ENCODE measurements at regions not wholly inside any gene's neighbourhood (a gene's known extent, or its start where the extent isn't known, plus 50 kb on each side); places are given as distances from the start of the nearest gene placed in this dataset.

GRCh38 chr6:150651808-150652470, 52.3 kb downstream of the PLEKHG1 start:
- no peak for DNase-seq (ENCODE audit: low spot score in 2 of 2)
- no peaks in the 10 kb centered on the region for H3K36me3 Mint-ChIP-seq
- peak in 1 of 2 donors; percentile 16 for ATAC-seq
- H3K27ac Mint-ChIP-seq: no peak overlapping the region
- H3K9me3 Mint-ChIP-seq: no peaks in the 10 kb centered on the region

- DNase-seq (ENCODE audit: low spot score in 2 of 2) (no peak), ATAC-seq (peak; percentile 24 to 67)
- no peak overlapping the region for H3K27ac Mint-ChIP-seq
- H3K9me3 Mint-ChIP-seq: no peaks in the 10 kb centered on the region
- H3K36me3 Mint-ChIP-seq: no peaks in the 10 kb centered on the region
These were observed 53.3 kb downstream of the PLEKHG1 start for GRCh38 chr6:150652848-150653613.

- DNase-seq (ENCODE audit: low spot score in 2 of 2) (no peak), ATAC-seq (no peak)
- Mint-ChIP-seq H3K9me3 (no peaks in the 10 kb centered on the region), H3K36me3 (no peaks in the 10 kb centered on the region), H3K27ac (no peak overlapping the region)
These were observed 54.9 kb downstream of the PLEKHG1 start for GRCh38 chr6:150654608-150655007.

GRCh38 chr6:150656156-150656555, 56.5 kb downstream of the PLEKHG1 start:
- ATAC-seq: no peak

GRCh38 chr6:150658421-150658820, 58.7 kb downstream of the PLEKHG1 start:
- Mint-ChIP-seq H3K27ac (no peak overlapping the region), H3K36me3 (no peaks in the 10 kb centered on the region), H3K9me3 (no peaks in the 10 kb centered on the region)
- no peak for DNase-seq (ENCODE audit: low spot score in 2 of 2)
- ATAC-seq: no peak

More at GRCh38 chr6:150656156-150656555, 56.5 kb downstream of the PLEKHG1 start:
- Mint-ChIP-seq H3K27ac (no peak overlapping the region), H3K36me3 (no peaks in the 10 kb centered on the region), H3K9me3 (no peaks in the 10 kb centered on the region)
- DNase-seq (ENCODE audit: low spot score in 2 of 2): no peak

DNA sequence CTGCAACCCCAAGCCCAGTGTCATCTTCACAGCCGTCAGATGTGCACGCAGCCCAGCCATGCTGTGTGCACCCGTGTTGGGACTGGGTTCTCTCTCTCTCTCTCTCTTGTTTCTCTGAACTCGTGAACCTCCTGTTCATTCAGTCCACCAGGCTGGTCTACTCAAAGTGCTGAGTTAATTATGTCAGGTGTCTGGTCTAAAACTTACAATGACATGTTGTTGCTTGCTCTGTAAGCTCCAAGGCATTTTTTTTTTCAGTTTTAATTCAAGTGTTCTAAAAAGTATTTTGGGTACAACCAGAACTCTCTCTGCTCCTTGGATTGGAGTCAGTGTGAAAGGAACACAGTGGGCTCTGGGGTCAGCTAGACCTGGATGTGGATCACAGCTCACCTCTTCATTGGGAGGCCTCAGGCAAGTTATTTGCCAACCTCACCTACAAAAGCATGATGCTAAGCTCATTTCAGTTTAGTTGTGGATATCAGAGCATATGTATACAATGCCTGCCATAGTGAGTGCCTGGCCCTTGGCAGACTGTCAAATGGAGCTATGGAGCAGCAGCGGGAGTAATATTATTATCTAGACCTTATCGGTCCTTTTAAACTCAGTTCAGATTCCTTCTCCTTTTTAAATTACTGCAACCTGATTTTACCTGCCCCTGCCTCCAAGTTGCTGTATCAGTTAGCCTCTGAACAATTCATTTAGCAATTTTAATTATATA, 59.5 kb downstream of the PLEKHG1 start:
- ATAC-seq (no peak), DNase-seq (ENCODE audit: low spot score in 2 of 2) (no peak)
- Mint-ChIP-seq H3K9me3 (peaks cover 0 to 3% of the 10 kb centered on the region in 2 donors), H3K36me3 (peaks cover 0 to 5% of the 10 kb centered on the region in 2 donors), H3K27ac (no peak overlapping the region)

- H3K27ac Mint-ChIP-seq: no peak overlapping the region
- ATAC-seq: no peak
- H3K9me3 Mint-ChIP-seq: peaks cover 0 to 3% of the 10 kb centered on the region in 2 donors
- peaks cover 0 to 5% of the 10 kb centered on the region in 2 donors for H3K36me3 Mint-ChIP-seq
- DNase-seq (ENCODE audit: low spot score in 2 of 2): no peak
These were observed 61.7 kb downstream of the PLEKHG1 start for GRCh38 chr6:150661216-150662007.

DNA sequence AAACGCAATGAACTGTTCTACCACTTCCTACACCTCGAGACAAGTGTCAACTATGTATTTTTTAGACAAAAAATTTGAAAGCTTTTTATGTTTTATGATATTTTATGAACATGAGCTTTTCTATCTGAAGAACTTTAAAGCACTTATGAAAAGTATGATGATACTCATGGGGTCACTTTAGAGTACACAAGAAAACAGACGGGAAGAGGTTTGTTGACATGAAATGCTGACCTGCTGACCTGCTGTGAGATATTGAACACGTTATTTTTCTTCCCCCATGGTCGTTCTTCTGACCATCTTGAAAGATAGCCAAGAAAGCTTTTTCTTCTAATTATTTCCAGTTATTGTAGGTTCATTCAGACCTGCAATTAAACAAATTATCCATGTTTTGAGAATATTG, 63.1 kb downstream of the PLEKHG1 start:
- peaks cover 0 to 5% of the 10 kb centered on the region in 2 donors for H3K36me3 Mint-ChIP-seq
- no peak overlapping the region for H3K27ac Mint-ChIP-seq
- no peak for ATAC-seq
- no peak for DNase-seq (ENCODE audit: low spot score in 2 of 2)
- H3K9me3 Mint-ChIP-seq: peaks cover 0 to 3% of the 10 kb centered on the region in 2 donors

DNA sequence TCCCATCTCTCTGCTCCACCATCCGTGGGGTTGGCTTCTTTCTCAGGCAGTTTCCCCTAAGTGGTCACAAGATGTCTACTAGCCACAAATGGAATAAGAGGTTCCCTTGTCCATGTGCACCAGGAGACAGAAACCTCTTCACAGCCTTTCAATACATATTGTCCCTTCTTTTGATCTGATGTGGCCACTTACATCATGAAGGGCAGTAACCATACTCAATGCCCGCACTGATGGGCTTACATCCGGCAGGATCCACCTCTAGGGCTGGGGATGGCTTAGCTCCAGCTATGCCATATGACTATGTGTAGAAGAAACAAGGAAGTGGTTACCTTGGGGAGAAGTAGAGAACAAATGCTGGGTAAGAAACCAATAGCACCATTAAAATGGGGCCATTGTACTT, 64.4 kb downstream of the PLEKHG1 start:
- peaks cover 0 to 3% of the 10 kb centered on the region in 2 donors for H3K9me3 Mint-ChIP-seq
- peaks cover 0 to 5% of the 10 kb centered on the region in 2 donors for H3K36me3 Mint-ChIP-seq
- no peak overlapping the region for H3K27ac Mint-ChIP-seq
- no peak for ATAC-seq
- no peak for DNase-seq (ENCODE audit: low spot score in 2 of 2)

GRCh38 chr6:150666071-150666470, 66.4 kb downstream of the PLEKHG1 start:
- Mint-ChIP-seq H3K9me3 (peaks cover 0 to 3% of the 10 kb centered on the region in 2 donors), H3K36me3 (peaks cover 0 to 5% of the 10 kb centered on the region in 2 donors), H3K27ac (no peak overlapping the region)
- DNase-seq (ENCODE audit: low spot score in 2 of 2) (no peak), ATAC-seq (no peak)

DNA sequence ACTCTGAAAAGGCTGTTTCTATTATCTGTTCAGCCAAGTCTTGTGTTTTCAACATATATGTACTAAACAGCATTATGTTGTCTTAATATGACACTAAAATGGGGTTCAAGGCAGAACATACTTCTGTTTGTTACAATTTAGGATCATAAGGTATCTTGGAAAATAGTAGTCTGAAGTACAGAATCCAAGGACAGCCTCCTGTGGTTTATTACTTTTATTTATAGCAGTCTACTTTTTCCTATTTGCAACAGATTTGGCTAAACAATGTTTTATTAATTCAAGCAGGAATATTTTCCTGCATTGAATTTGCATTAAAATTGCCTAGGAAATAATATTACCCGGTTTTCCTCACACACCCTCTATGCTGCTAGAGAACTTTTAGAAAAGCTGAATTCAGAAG, 67.7 kb downstream of the PLEKHG1 start:
- ATAC-seq: no peak
- peak overlapping the region in 1 of 2 donors; percentile 72 for H3K27ac Mint-ChIP-seq
- H3K36me3 Mint-ChIP-seq: peaks cover 0 to 5% of the 10 kb centered on the region in 2 donors
- H3K9me3 Mint-ChIP-seq: peaks cover 0 to 3% of the 10 kb centered on the region in 2 donors
- no peak for DNase-seq (ENCODE audit: low spot score in 2 of 2)

- Mint-ChIP-seq H3K9me3 (peaks cover 0 to 3% of the 10 kb centered on the region in 2 donors), H3K36me3 (peaks cover 0 to 5% of the 10 kb centered on the region in 2 donors), H3K27ac (peak overlapping the region in 1 of 2 donors; percentile 72)
- DNase-seq (ENCODE audit: low spot score in 2 of 2) (no peak), ATAC-seq (no peak)
These were observed 68.5 kb downstream of the PLEKHG1 start for GRCh38 chr6:150667977-150668716.

- H3K27ac Mint-ChIP-seq: no peak overlapping the region
- DNase-seq (ENCODE audit: low spot score in 2 of 2): no peak
- H3K9me3 Mint-ChIP-seq: peaks cover 0 to under 1% of the 10 kb centered on the region in 2 donors
- H3K36me3 Mint-ChIP-seq: peaks cover 0 to 3% of the 10 kb centered on the region in 2 donors
- no peak for ATAC-seq
These were observed 69.2 kb downstream of the PLEKHG1 start for GRCh38 chr6:150668900-150669302.

- Mint-ChIP-seq H3K27ac (no peak overlapping the region), H3K36me3 (no peaks in the 10 kb centered on the region), H3K9me3 (no peaks in the 10 kb centered on the region)
- DNase-seq (ENCODE audit: low spot score in 2 of 2) (no peak), ATAC-seq (no peak)
These were observed 70.6 kb downstream of the PLEKHG1 start for GRCh38 chr6:150670311-150670710.

- no peak for ATAC-seq
- peaks cover 0 to 6% of the 10 kb centered on the region in 2 donors for H3K9me3 Mint-ChIP-seq
- no peak overlapping the region for H3K27ac Mint-ChIP-seq
- DNase-seq (ENCODE audit: low spot score in 2 of 2): no peak
- H3K36me3 Mint-ChIP-seq: no peaks in the 10 kb centered on the region
These were observed 73.1 kb downstream of the PLEKHG1 start for GRCh38 chr6:150672800-150673199.

Measured in activated naive CD4-positive, alpha-beta T cell treated with anti-CD3 and anti-CD28 coated beads, Interleukin-2, amount 50 U/mL, for 72 hours (primary cell).